Vagina (tissue), 2 donors: ENCODE measurements at regions not wholly inside any gene's neighbourhood (a gene's known extent, or its start where the extent isn't known, plus 50 kb on each side); places are given as distances from the start of the nearest gene placed in this dataset.

Experiments
- CTCF ChIP-seq, 3 experiments: fragments of 450-650 bp in 2 of 3; fragments of 200-600 bp in 1 of 3; sonication (generic) in 1 of 3; IDR thresholded peaks; one replicate each; pipeline ENCODE4 v1.5.1; 2017 to 2019; ENCODE audit warnings: antibody characterized with exemption in 3 of 3, mild to moderate bottlenecking in 2 of 3, moderate library complexity in 2 of 3
- POLR2A ChIP-seq, 2 donors: fragments of 450-650 bp; IDR thresholded peaks; one replicate each; pipeline ENCODE4 v1.6.1; 2017; ENCODE audit warnings: antibody characterized with exemption in 2 of 2, mild to moderate bottlenecking in 2 of 2, moderate library complexity in 2 of 2
- POLR2AphosphoS5 ChIP-seq, 2 donors: sonication (generic); formaldehyde crosslinking; IDR thresholded peaks; one replicate each; pipeline ENCODE4 v1.9.0; 2017; ENCODE audit warnings: antibody characterized with exemption in 2 of 2, mild to moderate bottlenecking in 2 of 2, low read depth in 1 of 2; ENCODE audit not compliant: insufficient read depth in 1 of 2

GRCh38 chr11:129739339-129739738, 76.3 kb upstream of the TMEM45B start:
- TF ChIP-seq CTCF (IDR thresholded peaks at IDR 0.05) (no peak), POLR2A (IDR thresholded peaks at IDR 0.05) (no peak), POLR2AphosphoS5 (IDR thresholded peaks at IDR 0.05; ENCODE audit: insufficient read depth in 1 of 2, low read depth in 1 of 2) (no peak)
